GM18870 (cell line): ENCODE measurements at regions not wholly inside any gene's neighbourhood (a gene's known extent, or its start where the extent isn't known, plus 50 kb on each side); places are given as distances from the start of the nearest gene placed in this dataset.

Experiments used
- ATAC-seq: cut with Tn5 transposase; IDR thresholded peaks from one replicate; pipeline ENCODE4 v1.9.1; 2021; ENCODE audit warnings: moderate library complexity; ENCODE audit not compliant: unreplicated experiment

GRCh38 chr9:109830545-109830944 lies 50.5 kb downstream of the PALM2AKAP2 start:
- no peak for ATAC-seq

- no peak for ATAC-seq
Measured at GRCh38 chr9:109831998-109832658, 52.1 kb downstream of the PALM2AKAP2 start.

DNA sequence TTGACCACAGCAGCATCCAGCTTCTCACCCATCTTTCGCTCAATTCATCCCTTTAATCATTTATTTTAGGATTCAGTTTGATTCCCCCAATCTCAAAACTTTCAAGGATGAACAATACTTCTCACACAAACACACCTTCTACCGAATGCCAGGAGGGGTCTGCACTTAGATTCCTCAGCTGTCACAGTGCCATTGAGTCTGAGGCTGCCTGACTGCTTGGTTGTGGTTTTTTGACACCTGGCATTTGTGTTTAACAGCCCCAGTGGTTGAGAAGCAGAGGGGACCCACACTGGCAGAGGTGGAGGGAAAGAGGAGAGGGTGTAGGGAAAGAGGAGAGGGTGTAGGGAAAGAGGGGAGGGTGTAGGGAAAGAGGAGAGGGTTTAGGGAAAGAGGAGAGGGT lies 54.9 kb downstream of the PALM2AKAP2 start:
- no peak for ATAC-seq

DNA sequence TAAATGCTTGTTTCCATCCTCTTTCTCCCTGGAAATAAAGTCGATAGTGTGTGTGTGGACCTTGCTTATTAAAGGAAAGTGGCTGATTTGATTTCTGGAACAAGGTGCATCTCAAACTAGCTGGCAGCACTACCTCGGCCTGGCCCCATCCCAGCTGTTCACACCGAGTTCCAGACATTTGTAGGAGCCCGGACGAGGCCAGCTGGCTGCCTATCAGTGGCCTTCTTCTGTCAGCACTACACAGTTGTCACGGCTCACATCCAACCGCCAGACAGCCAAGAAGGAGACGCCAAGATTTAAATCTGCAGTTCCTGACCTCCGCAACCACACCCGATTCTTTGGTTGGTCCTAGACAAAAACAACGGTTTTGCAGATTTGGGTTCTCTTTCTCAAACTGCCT lies 63.6 kb downstream of the PALM2AKAP2 start:
- no peak for ATAC-seq

DNA sequence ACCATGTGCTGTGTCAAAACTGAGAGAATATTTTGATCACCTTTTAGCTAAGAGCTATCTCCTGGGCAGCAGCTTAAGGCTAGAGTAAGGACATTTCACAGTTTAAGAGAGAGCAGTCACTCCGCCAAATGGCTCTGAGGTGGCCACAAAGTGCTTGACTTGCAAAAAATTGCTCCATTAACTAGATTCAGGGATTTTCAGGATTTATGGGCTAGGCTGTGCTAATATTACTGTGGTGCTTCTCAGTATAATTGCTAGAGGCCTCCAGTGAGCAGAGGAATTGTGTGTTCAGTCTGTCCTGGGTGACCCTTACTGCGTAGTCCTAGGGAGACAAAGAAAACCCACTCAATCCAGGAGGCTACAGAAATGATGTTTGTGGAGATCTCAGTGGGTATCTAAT lies 65.2 kb downstream of the PALM2AKAP2 start:
- ATAC-seq: no peak

- ATAC-seq: no peak
Measured at GRCh38 chr9:109846776-109847175, 66.8 kb downstream of the PALM2AKAP2 start.

GRCh38 chr9:109852556-109852955 lies 72.6 kb downstream of the PALM2AKAP2 start:
- ATAC-seq: no peak

GRCh38 chr9:109855540-109855939 lies 75.5 kb downstream of the PALM2AKAP2 start:
- no peak for ATAC-seq

DNA sequence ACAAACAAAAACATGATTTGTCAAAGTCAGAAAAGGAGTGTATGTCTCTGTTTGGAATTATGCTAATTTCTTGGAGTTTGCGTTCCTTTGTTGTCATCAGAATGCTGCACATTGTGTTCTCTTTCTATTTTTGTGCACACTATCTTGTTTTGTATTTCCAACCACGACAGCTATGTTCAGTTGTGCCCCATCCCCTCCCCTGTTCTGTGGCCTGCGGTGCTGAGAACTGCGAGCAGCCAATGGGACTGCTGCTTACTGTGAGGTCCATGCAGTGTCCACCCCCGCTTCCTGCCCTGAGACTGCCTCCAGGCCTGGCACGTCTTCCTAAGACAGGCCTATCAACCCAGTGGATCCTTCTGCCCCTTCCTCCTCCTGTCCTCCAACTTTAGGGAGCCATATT lies 76.8 kb downstream of the PALM2AKAP2 start:
- no peak for ATAC-seq

DNA sequence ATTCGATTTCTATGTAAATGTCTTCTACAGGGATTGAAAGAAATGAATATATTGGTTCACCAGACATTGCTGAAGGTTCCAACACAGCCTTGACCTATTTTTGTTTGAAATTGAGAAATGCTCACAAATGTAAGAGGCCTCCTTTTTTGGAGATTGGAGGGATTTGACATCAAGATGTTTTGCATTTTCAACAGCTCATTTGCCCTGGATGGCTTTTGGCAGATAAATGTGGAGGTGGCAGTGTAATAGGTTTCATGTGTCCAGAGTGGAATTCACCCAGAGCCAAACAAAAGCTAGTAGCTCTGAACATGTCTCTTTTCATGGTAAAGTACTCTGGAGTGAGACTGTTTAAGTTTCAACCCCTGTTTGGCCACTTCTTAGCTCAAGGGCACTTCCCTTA lies 77.3 kb downstream of the PALM2AKAP2 start:
- ATAC-seq: no peak

DNA sequence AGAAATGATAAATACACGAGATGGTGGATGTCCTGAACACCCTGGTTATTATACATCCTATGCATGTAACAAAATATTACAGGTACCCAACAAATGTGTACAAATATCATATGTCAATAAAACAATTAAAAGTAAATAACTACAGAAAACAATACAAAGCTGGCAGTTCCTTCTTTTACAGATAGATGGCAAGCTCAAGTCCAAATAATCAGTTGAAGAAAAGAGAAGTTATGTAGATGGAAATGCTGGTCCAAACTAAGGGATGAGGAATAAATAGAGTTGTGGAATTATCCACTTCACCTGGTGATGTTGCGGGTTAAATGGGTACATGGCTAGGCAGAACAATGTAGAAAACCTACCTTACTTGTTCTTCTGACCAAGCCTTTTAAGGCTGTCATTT lies 79.4 kb downstream of the PALM2AKAP2 start:
- ATAC-seq: no peak

GRCh38 chr9:109860521-109860920 lies 80.5 kb downstream of the PALM2AKAP2 start:
- ATAC-seq: no peak

DNA sequence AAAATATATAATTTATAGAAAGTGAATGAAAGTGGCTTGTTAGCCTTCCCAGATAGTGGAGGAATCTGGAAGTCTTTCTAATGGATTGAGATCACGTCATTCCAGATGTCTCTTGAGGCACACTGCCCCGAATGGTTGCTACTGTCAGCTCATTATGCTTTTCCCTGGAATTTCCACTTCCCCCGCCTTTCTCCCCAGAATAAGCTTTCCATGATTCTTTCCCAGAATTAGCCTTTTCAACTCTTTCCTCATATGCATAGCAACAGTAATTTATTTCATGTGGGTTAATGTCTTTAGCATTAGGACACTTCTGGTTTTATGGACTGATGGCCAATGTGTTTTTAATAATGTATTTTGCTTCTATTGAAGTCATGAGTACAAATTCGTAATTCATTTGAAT lies 81.5 kb downstream of the PALM2AKAP2 start:
- no peak for ATAC-seq

GRCh38 chr9:109861918-109862317 lies 81.9 kb downstream of the PALM2AKAP2 start:
- ATAC-seq: no peak

DNA sequence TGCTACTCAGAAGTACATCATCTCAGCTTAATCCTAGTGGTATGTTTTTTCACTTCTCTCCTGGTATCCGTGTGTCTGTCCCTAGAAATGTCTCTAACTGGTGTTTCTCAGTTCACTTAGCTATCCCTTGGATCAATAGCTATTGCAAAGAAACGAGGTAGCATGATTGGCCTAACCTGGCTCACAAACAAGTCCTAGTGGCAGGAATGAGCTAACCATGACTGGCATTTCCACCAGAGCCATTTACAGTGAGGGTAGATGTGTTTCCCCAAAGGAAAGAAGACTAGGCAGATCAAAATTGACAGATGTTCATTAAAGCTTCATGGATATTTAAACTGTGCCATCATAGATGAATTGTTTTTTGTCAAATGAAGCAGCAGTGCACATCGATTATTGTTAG lies 82.5 kb downstream of the PALM2AKAP2 start:
- ATAC-seq: no peak

DNA sequence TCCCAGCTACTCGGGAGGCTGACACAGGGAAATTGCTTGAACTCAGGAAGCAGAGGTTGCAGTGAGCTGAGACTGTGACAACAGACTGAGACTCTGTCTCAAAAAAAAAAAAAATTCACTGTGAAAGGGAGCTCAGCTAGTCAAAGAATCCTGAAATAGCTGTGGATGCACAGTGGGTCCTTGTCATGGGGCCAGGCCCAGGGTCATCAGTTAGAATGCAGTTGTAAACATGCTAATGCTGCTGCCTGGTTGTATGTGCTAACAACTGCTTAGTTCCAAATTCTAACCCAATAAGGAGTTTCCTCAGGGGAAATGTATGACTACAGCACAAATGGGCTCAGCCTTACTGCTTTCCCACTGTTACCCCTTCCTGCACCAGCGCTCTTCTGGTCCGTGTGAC lies 84.0 kb downstream of the PALM2AKAP2 start:
- ATAC-seq: no peak

- ATAC-seq: no peak
Measured at GRCh38 chr9:109865521-109865920, 85.5 kb downstream of the PALM2AKAP2 start.

DNA sequence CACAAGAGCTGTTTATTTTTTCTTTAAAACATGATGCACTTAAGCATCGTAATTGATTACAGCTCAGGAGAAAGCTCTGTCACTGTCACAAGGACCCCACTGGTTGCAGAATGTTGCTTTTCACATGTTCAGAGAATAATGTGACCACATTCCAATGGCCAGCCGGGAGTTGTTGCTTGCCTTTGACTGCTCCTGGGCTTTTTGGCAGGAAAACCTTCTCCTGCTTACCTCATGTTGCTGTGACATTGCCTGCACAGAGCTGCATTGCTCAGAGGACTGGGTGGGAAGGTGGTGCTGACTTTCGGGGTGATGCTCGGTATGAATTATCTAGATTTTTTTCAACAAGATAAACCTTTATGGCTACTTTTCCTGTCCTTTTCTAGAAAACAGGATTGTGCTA lies 88.2 kb downstream of the PALM2AKAP2 start:
- ATAC-seq: no peak

GRCh38 chr9:109868722-109869121 lies 88.7 kb downstream of the PALM2AKAP2 start:
- ATAC-seq: no peak

- no peak for ATAC-seq
Measured at GRCh38 chr9:109870365-109870764, 90.4 kb downstream of the PALM2AKAP2 start.

- ATAC-seq: no peak
Measured at GRCh38 chr9:109872901-109873300, 92.9 kb downstream of the PALM2AKAP2 start.

DNA sequence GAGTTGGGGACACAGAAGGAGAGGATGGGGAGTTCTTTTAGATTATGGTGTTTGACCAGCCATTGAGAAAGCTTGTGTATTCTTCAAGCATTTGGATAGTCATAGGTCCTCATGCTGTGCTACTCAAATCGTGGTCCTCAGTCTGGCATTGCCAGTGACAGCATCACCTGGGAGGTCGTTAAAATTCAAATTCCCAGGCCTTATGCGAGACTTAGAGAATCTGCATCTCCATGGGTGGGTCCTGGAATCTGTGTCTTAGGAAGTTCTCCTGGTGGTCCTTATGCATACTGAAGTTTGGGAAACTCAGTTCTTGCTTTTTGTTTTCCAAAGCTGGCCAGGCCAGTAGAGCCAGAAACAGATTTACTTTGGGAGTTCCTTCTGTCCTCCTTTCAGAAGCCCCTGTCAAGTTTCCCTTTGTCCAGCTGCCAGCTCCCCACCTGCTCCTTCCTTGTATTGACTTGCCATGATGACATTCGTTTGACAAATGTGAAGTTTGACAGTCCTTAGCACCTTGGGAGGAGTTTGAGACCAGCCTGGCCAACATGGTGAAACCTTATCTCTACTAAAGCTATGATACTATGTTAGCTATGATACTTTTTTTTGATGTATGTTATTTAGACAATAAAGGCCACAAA lies 95.6 kb downstream of the PALM2AKAP2 start:
- ATAC-seq: no peak
